GM19463 (cell line): ENCODE measurements at regions not wholly inside any gene's neighbourhood (a gene's known extent, or its start where the extent isn't known, plus 50 kb on each side); places are given as distances from the start of the nearest gene placed in this dataset.

Experiments
- ATAC-seq: cut with Tn5 transposase; IDR thresholded peaks from one replicate; pipeline ENCODE4 v1.9.1; 2021; ENCODE audit warnings: mild to moderate bottlenecking, moderate library complexity; ENCODE audit not compliant: unreplicated experiment

DNA sequence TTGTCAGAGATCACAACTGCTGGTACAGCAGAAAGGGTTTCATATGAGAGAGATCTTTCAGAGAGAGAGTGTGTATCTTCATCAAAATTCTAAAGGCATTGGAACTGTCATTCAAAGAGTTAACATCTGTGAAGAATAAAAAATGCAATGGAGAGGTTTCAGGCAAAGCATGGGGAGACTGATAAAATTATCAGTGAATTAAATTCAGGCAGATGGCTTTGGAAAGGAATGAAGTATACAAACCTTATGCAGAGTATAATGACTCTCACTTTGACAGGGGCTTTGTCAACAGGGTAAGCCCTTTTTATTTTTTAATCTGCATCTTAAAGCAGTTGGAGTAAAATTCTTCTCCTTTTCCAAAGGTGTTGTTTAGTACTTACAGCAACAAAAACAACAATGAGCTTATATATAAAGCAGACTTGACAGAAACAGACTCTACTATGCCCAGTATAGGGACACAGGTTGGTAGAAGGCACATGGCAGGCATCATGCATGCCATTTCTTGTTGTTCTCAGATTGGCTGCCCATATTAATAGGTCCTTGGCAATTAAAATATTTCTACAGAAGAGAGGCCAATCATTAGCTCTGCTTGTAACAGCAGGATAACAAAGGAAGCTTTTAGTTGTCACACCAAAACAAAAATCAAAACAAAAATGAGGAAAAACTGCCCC is 54.9 kb upstream of the NXPH1 start:
- no peak for ATAC-seq

GRCh38 chr7:8379264-8379663 is 54.1 kb upstream of the NXPH1 start:
- ATAC-seq: no peak

DNA sequence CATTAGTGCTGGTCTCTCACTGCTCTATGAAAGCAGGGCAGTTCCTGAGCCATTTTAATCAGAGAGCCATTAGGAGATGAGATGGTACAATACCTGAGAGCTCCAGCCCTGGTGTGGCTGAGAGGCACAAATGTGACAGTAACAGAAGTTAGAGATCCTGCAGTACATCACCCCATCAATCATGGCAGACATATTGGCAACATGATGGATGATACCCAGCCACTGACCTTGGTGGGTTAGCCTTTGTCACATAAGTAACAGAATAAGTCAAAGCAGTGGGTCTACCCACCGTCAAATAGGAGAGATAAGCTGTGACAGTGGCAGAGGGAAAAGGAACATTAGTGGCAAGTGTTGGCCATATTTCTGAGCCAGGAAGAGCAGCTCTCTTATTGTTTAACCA is 53.3 kb upstream of the NXPH1 start:
- ATAC-seq: no peak

DNA sequence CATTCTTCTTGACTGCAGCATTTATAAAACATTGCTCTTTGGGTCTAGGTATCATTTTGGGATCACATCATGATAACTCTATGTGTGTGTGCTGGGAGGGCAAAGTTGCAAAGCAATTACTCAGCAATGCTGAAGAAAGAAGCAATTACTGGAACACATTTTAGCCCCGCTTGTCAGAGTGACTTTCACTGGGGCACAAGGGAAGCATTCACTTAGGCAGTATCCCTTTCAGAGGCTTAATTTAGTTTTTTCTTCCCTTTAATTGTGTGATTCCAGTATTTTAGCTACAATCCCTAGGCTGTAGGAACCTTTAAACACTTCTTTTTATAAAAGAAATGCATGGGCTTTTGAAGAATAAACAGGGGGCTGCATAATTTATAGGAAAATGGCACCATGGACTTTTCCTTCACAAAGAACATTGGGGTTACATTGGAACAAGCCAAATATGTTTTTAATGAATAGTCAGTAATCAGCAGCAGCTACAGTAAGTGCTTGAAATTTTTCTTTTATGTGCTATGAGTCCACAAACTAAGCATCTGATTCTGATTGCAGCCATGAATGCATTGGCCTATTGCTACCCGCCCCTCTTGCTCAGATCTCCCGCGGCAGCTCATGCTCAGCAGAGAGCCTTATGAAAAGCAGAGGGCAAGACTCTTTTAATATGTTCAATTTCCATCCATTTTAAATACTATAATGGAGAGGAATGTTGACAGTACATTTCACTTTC is 51.2 kb upstream of the NXPH1 start:
- no peak for ATAC-seq
